D341Med (cell line): ENCODE measurements at regions not wholly inside any gene's neighbourhood (a gene's known extent, or its start where the extent isn't known, plus 50 kb on each side); places are given as distances from the start of the nearest gene placed in this dataset.
"Not testable (repeated sequence)": the region's sequence is repeated elsewhere in the genome, so short reads cannot be mapped to it uniquely, and the experiment has no call there.

ENCODE experiments used
- DNase-seq: peaks from one replicate; pipeline ENCODE4 v3.0.0; 2012; ENCODE audit warnings: low spot score

- DNase-seq = no peak
Measured at GRCh38 chr11:49316180-49316579, 107.8 kb upstream of the FOLH1 start.

- DNase-seq = no peak
Measured at GRCh38 chr11:49303080-49303479, 94.7 kb upstream of the FOLH1 start.

- no peak for DNase-seq
Measured at GRCh38 chr11:49302360-49302759, 94.0 kb upstream of the FOLH1 start.

GRCh38 chr11:49298017-49298416 is 89.6 kb upstream of the FOLH1 start:
- DNase-seq = not testable (repeated sequence)

- not testable (repeated sequence) for DNase-seq
Measured at GRCh38 chr11:49283911-49284310, 75.5 kb upstream of the FOLH1 start.

GRCh38 chr11:49283282-49283681 is 74.9 kb upstream of the FOLH1 start:
- not testable (repeated sequence) for DNase-seq

- not testable (repeated sequence) for DNase-seq
Measured at GRCh38 chr11:49282125-49282524, 73.7 kb upstream of the FOLH1 start.

- DNase-seq = not testable (repeated sequence)
Measured at GRCh38 chr11:49277951-49278350, 69.5 kb upstream of the FOLH1 start.
